Transverse colon (tissue), 4 donors: ENCODE measurements at regions not wholly inside any gene's neighbourhood (a gene's known extent, or its start where the extent isn't known, plus 50 kb on each side); places are given as distances from the start of the nearest gene placed in this dataset.

Source experiments
- DNase-seq: peaks from one replicate; pipeline ENCODE4 v3.0.0-alpha.2; 2019
- H3K27ac ChIP-seq, 4 donors: fragments of 200-600 bp; sonication (generic); 2 replicates each; pipeline ENCODE4 v1.5.1; 2016 to 2018; ENCODE audit warnings: inconsistent platforms in 4 of 4
- H3K27me3 ChIP-seq: fragments of 200-600 bp; sonication (generic); 2 replicates; pipeline ENCODE4 v1.5.1; 2017; ENCODE audit warnings: inconsistent platforms
- H3K36me3 ChIP-seq, 4 donors: fragments of 200-600 bp; sonication (generic); 2 replicates each; pipeline ENCODE4 v1.5.1; 2017 to 2019; ENCODE audit warnings: inconsistent platforms in 4 of 4
- H3K4me1 ChIP-seq, 4 donors: fragments of 200-600 bp; sonication (generic); 2 replicates each; pipeline ENCODE4 v1.5.1; 2017 to 2020; ENCODE audit warnings: inconsistent platforms in 4 of 4
- H3K4me3 ChIP-seq, 4 donors: fragments of 200-600 bp; sonication (generic); 1 replicate in 1 of 4; 2 replicates in 3 of 4; pipeline versions ENCODE4 v1.5.1 to v1.6.1; 2017 to 2019; ENCODE audit warnings: inconsistent platforms in 4 of 4
- H3K9me3 ChIP-seq, 2 donors: fragments of 200-600 bp; sonication (generic); 2 replicates each; pipeline ENCODE4 v1.5.1; 2017 to 2019; ENCODE audit warnings: inconsistent platforms in 2 of 2
- CTCF ChIP-seq, 5 experiments: fragments of 200-600 bp in 3 of 5; fragments of 450-650 bp in 2 of 5; sonication (generic) in 3 of 5; IDR thresholded peaks; 1 replicate in 2 of 5; 2 replicates in 3 of 5; pipeline ENCODE4 v1.5.1; 2016 to 2017; ENCODE audit warnings: antibody characterized with exemption in 5 of 5, inconsistent platforms in 3 of 5, mild to moderate bottlenecking in 2 of 5, moderate library complexity in 1 of 5
- EP300 ChIP-seq: sonication (generic); formaldehyde crosslinking; IDR thresholded peaks from one replicate; pipeline ENCODE4 v1.6.1; 2017; ENCODE audit warnings: antibody characterized with exemption, low read depth
- POLR2A ChIP-seq: fragments of 450-650 bp; IDR thresholded peaks from one replicate; pipeline ENCODE4 v1.6.1; 2016; ENCODE audit warnings: antibody characterized with exemption, mild to moderate bottlenecking, moderate library complexity
- POLR2AphosphoS5 ChIP-seq, 3 donors: sonication (generic); formaldehyde crosslinking; IDR thresholded peaks; one replicate each; pipeline ENCODE4 v1.6.1; 2016; ENCODE audit warnings: antibody characterized with exemption in 3 of 3
- WGBS, 2 donors: methylation state at CpG; one replicate each; pipeline ENCODE4 v1.1.5; 2018; ENCODE audit warnings: low coverage in 1 of 2; 5-methylcytosine and 5-hydroxymethylcytosine counted together
- in situ Hi-C, 4 donors: fragments of 200-750 bp; cut with MboI; loops; one replicate each; pipeline versions ENCODE4 v1.15.0 to v1.15.1; 2017; ENCODE audit warnings: low sequenced_read_pairs in 3 of 4, low pct_ligation_motif_present in 1 of 4, low pct_unique_long_range_greater_than_20kb in 1 of 4
- intact Hi-C: fragments of 100-400 bp; cut with DNase I; formaldehyde crosslinking; loops from one replicate; pipeline ENCODE4 v1.15.1; 2023; ENCODE audit warnings: low total_unique reads

GRCh38 chr16:80176114-80176513 is 364.7 kb upstream of the DYNLRB2 start:
- H3K4me3 ChIP-seq: no peak overlapping the region
- in situ Hi-C loops: no loop called here
- no peaks in the 10 kb centered on the region for H3K36me3 ChIP-seq
- no peak overlapping the region for H3K27ac ChIP-seq
- no peak for DNase-seq
- no peaks in the 10 kb centered on the region for H3K4me1 ChIP-seq
- 73 to 86% methylated on average over 1 of the region's 1 CpG for WGBS, 2 donors
- H3K9me3 ChIP-seq: no peaks in the 10 kb centered on the region
- no peaks in the 10 kb centered on the region for H3K27me3 ChIP-seq
- TF ChIP-seq POLR2A (no peak), EP300 (no peak), POLR2AphosphoS5 (IDR thresholded peaks at IDR 0.05) (no peak), CTCF (IDR thresholded peaks at IDR 0.05) (no peak)
- intact Hi-C loops: no loop called here

- no peak for TF ChIP-seq POLR2AphosphoS5 (IDR thresholded peaks at IDR 0.05)
- TF ChIP-seq POLR2A: no peak
- no peak for TF ChIP-seq EP300
- TF ChIP-seq CTCF (IDR thresholded peaks at IDR 0.05): no peak
- intact Hi-C loops: no loop called here
- no peak for DNase-seq
- H3K36me3 ChIP-seq: no peaks in the 10 kb centered on the region
- no peaks in the 10 kb centered on the region for H3K4me1 ChIP-seq
- no peaks in the 10 kb centered on the region for H3K9me3 ChIP-seq
- no peak overlapping the region for H3K4me3 ChIP-seq
- 71 to 83% methylated on average over 1 of the region's 1 CpG for WGBS, 2 donors
- H3K27me3 ChIP-seq: no peaks in the 10 kb centered on the region
- no peak overlapping the region for H3K27ac ChIP-seq
- in situ Hi-C loops: no loop called here
Measured at GRCh38 chr16:80175011-80175410, 365.8 kb upstream of the DYNLRB2 start.

GRCh38 chr16:80174416-80174815 is 366.4 kb upstream of the DYNLRB2 start:
- H3K36me3 ChIP-seq: no peaks in the 10 kb centered on the region
- no peak for DNase-seq
- H3K4me1 ChIP-seq: no peaks in the 10 kb centered on the region
- H3K27ac ChIP-seq: no peak overlapping the region
- H3K9me3 ChIP-seq: no peaks in the 10 kb centered on the region
- in situ Hi-C loops (no loop called here), intact Hi-C loops (no loop called here)
- TF ChIP-seq POLR2AphosphoS5 (IDR thresholded peaks at IDR 0.05) (peak in 1 of 3 donors; percentile 16), EP300 (no peak), CTCF (IDR thresholded peaks at IDR 0.05) (no peak)
- H3K27me3 ChIP-seq: no peaks in the 10 kb centered on the region
- WGBS, 2 donors: 53 to 66% methylated on average over 2 of the region's 2 CpGs
- no peak overlapping the region for H3K4me3 ChIP-seq

GRCh38 chr16:80171746-80172145 is 369.0 kb upstream of the DYNLRB2 start:
- H3K36me3 ChIP-seq: no peaks in the 10 kb centered on the region
- no peaks in the 10 kb centered on the region for H3K9me3 ChIP-seq
- H3K27me3 ChIP-seq: no peaks in the 10 kb centered on the region
- no peak overlapping the region for H3K4me3 ChIP-seq
- WGBS, 2 donors: 51 to 65% methylated on average over 3 to 4 of the region's 4 CpGs
- H3K4me1 ChIP-seq: no peaks in the 10 kb centered on the region
- no peak overlapping the region for H3K27ac ChIP-seq
- TF ChIP-seq POLR2A: no peak
- TF ChIP-seq CTCF (IDR thresholded peaks at IDR 0.05): no peak
- no peak for TF ChIP-seq POLR2AphosphoS5 (IDR thresholded peaks at IDR 0.05)
- no peak for TF ChIP-seq EP300
- in situ Hi-C loops (no loop called here), intact Hi-C loops (no loop called here)
- no peak for DNase-seq
